ENCODE measurements at regions not wholly inside any gene's neighbourhood (a gene's known extent, or its start where the extent isn't known, plus 50 kb on each side); places are given as distances from the start of the nearest gene placed in this dataset.
"Not testable (repeated sequence)": the region's sequence is repeated elsewhere in the genome, so short reads cannot be mapped to it uniquely, and the experiment has no call there.

DNA sequence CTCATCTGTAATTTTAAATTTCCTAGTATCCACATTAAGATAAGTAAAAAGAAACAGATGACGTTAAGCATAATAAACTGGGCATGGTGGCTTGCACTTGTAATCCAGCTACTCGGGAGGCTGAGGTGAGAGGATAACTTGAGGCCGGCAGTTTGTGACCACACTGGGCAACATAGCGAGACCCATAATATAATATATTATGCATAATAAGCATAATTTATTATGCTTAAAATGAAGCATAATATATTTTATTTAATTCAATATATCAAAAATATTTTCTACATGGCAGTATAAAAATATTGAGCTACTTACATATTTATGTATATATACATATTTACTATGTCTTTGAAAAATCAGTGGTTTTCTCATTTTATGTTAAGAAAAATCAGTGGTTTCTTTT lies 128.3 kb downstream of the GOSR1 start:
- H3K36me3 ChIP-seq, result no peaks in the 10 kb centered on the region
- TF ChIP-seq, protein P1, sequence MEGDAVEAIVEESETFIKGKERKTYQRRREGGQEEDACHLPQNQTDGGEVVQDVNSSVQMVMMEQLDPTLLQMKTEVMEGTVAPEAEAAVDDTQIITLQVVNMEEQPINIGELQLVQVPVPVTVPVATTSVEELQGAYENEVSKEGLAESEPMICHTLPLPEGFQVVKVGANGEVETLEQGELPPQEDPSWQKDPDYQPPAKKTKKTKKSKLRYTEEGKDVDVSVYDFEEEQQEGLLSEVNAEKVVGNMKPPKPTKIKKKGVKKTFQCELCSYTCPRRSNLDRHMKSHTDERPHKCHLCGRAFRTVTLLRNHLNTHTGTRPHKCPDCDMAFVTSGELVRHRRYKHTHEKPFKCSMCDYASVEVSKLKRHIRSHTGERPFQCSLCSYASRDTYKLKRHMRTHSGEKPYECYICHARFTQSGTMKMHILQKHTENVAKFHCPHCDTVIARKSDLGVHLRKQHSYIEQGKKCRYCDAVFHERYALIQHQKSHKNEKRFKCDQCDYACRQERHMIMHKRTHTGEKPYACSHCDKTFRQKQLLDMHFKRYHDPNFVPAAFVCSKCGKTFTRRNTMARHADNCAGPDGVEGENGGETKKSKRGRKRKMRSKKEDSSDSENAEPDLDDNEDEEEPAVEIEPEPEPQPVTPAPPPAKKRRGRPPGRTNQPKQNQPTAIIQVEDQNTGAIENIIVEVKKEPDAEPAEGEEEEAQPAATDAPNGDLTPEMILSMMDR (IDR thresholded peaks at IDR 0.05), result no peak
- H3K4me1 ChIP-seq (ENCODE audit: control insufficient read depth in 1 of 2, low read depth in 2 of 2), result peaks cover 0 to 17% of the 10 kb centered on the region in 2 donors
- H3K4me3 ChIP-seq, result no peak overlapping the region
- H3K27me3 ChIP-seq (replicated peaks; ENCODE audit: insufficient read depth), result no peaks in the 10 kb centered on the region
- H3K9me3 ChIP-seq, result no peaks in the 10 kb centered on the region
- no peak overlapping the region for H3K27ac ChIP-seq
- no peak for DNase-seq (ENCODE audit: low spot score)
- no peak for ATAC-seq (ENCODE audit: insufficient number of reproducible peaks, low FRiP score, low read depth)

DNA sequence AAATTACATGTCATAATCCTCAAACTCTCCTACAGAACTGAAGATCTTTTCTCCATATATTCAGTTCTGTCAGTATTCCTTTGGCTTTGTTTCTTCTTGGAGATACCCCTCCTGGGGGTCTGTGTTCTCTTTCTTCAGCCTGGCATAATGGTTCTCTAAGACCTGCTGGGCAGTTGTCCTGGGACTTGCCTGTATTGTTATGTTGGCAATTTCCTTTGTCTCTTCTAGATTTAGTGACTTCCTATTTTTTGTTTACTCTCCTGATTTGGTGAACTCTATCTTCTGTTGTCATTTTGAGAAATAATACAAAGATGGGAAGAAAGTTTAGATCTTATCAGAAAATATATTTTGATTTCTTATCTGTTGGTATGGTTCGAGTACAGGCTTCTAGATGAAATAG lies 127.8 kb downstream of the GOSR1 start:
- Histone ChIP-seq H3K27me3 (replicated peaks; ENCODE audit: insufficient read depth) (no peaks in the 10 kb centered on the region), H3K4me1 (ENCODE audit: control insufficient read depth in 1 of 2, low read depth in 2 of 2) (peaks cover 0 to 17% of the 10 kb centered on the region in 2 donors), H3K36me3 (no peaks in the 10 kb centered on the region), H3K4me3 (no peak overlapping the region), H3K9me3 (no peaks in the 10 kb centered on the region), H3K27ac (no peak overlapping the region)
- DNase-seq (ENCODE audit: low spot score), result no peak
- no peak for ATAC-seq (ENCODE audit: insufficient number of reproducible peaks, low FRiP score, low read depth)
- TF ChIP-seq, protein P1 (IDR thresholded peaks at IDR 0.05), result no peak

DNA sequence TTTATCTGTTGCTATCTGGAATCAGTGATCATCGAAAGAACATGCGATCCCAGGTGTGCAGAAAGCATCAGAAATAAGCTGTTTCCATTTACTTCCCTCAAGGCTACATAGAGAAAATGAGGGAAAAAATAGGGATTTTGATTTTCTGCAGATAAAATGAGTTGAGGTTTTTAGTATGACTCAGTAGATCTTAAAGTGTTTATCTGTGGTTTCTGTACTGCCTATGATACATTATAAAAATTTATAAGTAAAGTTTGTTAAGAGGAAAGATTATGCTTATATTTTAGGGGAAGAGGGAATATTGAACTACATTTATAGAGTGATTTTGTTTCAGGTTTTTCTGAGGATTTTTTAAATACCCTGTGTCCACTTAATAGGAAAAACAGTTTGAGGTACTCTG lies 125.2 kb downstream of the GOSR1 start:
- not testable (repeated sequence) for H3K9me3 ChIP-seq; H3K36me3 ChIP-seq; DNase-seq (ENCODE audit: low spot score); H3K27me3 ChIP-seq (replicated peaks; ENCODE audit: insufficient read depth); H3K27ac ChIP-seq; ATAC-seq (ENCODE audit: insufficient number of reproducible peaks, low FRiP score, low read depth)
- Histone ChIP-seq H3K4me1 (ENCODE audit: control insufficient read depth in 1 of 2, low read depth in 2 of 2) (peaks cover 0 to 17% of the 10 kb centered on the region in 2 donors), H3K4me3 (peak overlapping the region; percentile 58)

DNA sequence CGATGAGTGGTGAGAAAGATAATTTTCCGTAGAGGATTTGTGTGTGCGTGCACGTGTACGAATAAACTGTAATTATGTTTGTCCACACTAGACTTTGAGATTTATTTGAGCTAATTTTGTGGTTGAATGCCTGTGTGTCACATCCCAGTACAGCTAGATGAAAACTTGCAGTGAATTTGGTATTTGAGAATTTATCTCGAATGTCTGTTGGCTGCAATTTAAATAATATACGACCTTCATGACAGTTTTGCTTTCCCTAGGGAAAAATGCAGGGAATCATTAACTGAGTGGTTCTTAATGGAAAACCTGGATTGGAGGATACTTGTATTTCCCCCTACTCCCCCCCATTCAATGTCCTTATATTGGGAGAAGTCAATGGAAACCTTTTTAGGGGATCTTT lies 124.8 kb downstream of the GOSR1 start:
- ATAC-seq (ENCODE audit: insufficient number of reproducible peaks, low FRiP score, low read depth); H3K27ac ChIP-seq; H3K36me3 ChIP-seq; H3K27me3 ChIP-seq (replicated peaks; ENCODE audit: insufficient read depth); DNase-seq (ENCODE audit: low spot score); H3K9me3 ChIP-seq: not testable (repeated sequence)
- H3K4me1 ChIP-seq (ENCODE audit: control insufficient read depth in 1 of 2, low read depth in 2 of 2), result peaks cover 0 to 17% of the 10 kb centered on the region in 2 donors
- H3K4me3 ChIP-seq, result peak overlapping the region; percentile 58

DNA sequence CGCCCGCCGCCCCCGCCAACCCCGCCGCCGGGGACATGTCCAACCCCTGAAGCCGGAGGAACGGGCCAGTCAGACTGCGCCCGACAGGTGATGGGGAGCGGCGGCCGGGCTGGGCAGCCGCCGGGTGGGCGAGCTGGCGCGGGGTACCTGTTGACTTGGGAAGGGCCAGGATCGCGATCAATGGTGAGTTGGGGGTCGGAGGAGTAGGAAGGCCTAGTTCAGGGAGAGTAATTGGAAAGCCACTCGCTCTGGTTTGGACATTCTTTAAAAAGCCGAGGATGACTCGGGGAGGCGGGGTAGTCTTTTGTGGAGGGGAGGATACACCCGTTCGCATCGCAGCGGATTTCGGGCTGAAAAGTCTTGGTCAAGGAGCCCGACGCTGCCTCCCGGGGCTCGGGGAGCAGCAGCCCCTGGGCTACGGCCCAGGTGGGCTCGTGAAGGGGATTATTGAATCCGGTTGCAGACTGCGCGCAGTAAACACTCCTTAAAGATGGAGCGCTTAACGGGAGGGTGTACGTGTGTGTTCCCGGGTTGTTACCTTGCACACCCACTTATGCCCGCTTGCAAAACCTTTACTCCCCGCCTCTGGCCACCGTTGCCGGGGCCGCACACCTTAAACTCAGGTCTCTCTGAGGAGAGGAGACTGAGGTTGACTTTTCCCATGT lies 123.8 kb downstream of the GOSR1 start:
- TF ChIP-seq, protein P1 (IDR thresholded peaks at IDR 0.05), result no peak
- Histone ChIP-seq H3K9me3 (no peaks in the 10 kb centered on the region), H3K4me1 (ENCODE audit: control insufficient read depth in 1 of 2, low read depth in 2 of 2) (peaks cover 0 to 17% of the 10 kb centered on the region in 2 donors), H3K27ac (peak overlapping the region; percentile 96 to 98), H3K4me3 (peak overlapping the region; percentile 98), H3K27me3 (replicated peaks; ENCODE audit: insufficient read depth) (no peaks in the 10 kb centered on the region), H3K36me3 (no peaks in the 10 kb centered on the region)
- peak; percentile 8 for ATAC-seq (ENCODE audit: insufficient number of reproducible peaks, low FRiP score, low read depth)
- DNase-seq (ENCODE audit: low spot score), result no peak

DNA sequence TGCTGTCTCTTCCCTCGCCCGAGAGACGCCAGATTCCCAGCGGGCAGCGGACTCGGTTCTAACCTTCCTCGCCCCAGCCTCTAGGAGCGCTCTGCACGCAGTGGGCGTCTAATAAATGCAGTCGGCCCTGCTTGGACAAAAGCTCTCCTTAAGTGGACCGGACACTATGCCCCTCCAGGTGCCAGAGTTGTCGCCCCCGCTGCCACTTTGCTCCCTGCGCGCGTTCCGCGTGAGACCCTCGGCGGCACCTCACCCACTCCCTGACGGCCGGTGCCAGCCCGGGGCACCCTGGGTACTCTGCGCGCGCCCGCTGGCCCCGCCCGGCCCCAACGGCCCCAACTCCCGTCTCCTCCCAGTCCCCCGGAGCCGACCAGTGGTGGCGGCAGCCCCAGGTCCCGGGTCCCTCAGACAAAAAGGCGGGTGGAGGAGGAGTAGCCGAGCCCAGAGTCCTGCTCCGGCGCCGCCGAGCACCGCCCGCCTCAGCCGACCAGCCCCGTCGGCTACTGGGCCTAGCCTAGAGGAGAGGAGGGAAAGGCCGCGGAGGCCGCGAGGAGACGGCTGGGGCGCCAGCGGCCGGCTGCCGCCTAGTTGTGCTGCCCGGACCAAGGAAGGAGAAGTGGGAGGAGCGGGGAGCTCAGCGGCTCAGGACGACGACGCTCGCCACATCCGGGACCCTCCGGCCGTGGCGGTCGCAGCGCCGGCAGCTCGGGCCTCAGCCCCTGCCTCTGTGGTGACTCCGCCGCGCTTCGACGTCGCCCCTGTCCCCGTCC lies 123.0 kb downstream of the GOSR1 start:
- DNase-seq (ENCODE audit: low spot score) (peak; percentile 23), ATAC-seq (ENCODE audit: insufficient number of reproducible peaks, low FRiP score, low read depth) (peak; percentile 81)
- peaks cover 0 to 16% of the 10 kb centered on the region in 2 donors for H3K4me1 ChIP-seq (ENCODE audit: control insufficient read depth in 1 of 2, low read depth in 2 of 2)
- H3K27me3 ChIP-seq (replicated peaks; ENCODE audit: insufficient read depth), result no peaks in the 10 kb centered on the region
- peak overlapping the region; percentile 98 for H3K4me3 ChIP-seq
- H3K9me3 ChIP-seq, result no peaks in the 10 kb centered on the region
- peak overlapping the region; percentile 96 to 98 for H3K27ac ChIP-seq
- TF ChIP-seq, protein P1 (IDR thresholded peaks at IDR 0.05), result peak; percentile 49
- H3K36me3 ChIP-seq, result no peaks in the 10 kb centered on the region

Data from thoracic aorta (tissue), 2 donors.